IPS-NIHi7 (cell line): ENCODE measurements at regions not wholly inside any gene's neighbourhood (a gene's known extent, or its start where the extent isn't known, plus 50 kb on each side); places are given as distances from the start of the nearest gene placed in this dataset.
"Not testable (repeated sequence)": the region's sequence is repeated elsewhere in the genome, so short reads cannot be mapped to it uniquely, and the experiment has no call there.

ENCODE experiments used
- DNase-seq: peaks from one replicate; pipeline ENCODE4 v3.0.0; 2012; ENCODE audit warnings: mixed read lengths; ENCODE audit errors: extremely low spot score

DNA sequence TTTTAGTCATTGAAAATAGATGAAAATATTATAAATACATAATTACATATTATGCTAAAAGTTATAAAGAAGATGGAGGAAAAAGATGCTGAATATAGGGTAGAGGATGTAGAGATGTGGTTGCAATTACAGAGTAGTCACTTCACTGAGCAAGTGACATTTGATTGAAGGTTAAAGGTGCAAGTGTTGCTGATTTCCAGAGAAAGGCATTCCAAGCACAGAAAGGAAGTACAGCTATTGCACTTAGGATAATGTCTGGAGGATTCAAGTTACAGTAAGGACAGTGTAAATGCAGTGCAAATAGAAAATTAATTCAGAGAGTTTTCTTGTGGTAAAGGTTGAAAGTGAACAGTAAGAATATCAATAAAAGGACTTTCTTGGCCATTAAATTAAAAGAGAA is 1721.8 kb downstream of the PCDH9 start:
- no peak for DNase-seq

DNA sequence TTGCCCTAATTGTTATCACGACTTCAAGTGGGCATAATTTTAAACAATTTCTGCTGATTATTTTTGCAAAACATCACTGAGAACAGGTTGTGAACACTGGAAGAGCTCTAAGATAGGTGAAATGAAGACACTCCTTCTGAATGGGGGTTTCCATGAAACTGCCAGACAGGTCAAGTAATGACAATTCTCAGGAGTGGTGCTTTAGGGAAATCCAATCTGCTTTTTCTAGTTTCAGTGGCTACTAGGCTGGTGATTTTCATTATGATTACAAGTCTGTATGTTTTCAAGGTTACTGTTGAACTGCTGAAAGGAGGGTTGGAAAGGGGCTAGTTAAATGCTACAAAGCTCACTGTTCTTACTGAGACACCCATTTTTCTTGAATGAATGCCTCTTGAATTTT is 1724.2 kb downstream of the PCDH9 start:
- DNase-seq: no peak

DNA sequence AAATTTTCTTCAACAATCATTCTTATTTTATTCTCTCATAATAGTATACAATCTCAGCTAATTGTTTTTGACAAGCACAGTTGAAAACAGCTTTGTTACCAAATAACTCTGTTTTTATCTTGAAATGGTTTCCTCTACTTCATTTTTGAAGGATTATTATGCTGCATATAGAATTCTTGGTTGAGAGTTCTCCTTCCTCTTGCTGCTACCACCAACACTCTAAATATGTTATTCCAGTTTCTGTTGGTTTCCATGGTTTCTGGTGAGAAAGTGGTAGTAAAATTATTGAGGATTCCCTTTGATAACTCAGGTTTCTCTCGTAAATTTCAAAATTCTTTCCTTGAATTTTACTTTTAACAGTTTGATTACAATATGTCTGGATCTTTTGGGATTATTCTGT is 1725.9 kb downstream of the PCDH9 start:
- DNase-seq: no peak

DNA sequence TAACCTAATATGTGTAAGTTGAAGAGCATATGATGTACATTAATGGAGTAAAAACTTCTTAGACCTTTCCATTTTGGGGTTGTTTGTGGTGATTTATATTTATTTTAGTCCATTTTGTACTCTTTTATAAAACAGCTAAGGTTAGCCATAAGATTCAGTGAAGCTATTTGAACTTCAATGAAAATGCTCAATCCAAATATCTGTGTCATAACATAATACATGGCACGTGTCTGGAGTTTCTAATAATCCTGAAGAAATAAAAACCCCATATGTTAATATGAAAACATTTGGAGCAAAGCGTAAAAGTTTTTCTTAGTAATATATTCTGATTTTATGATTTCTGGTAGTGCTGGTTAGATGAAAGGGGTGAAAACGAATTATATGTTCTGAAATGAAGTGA is 1729.7 kb downstream of the PCDH9 start:
- no peak for DNase-seq

DNA sequence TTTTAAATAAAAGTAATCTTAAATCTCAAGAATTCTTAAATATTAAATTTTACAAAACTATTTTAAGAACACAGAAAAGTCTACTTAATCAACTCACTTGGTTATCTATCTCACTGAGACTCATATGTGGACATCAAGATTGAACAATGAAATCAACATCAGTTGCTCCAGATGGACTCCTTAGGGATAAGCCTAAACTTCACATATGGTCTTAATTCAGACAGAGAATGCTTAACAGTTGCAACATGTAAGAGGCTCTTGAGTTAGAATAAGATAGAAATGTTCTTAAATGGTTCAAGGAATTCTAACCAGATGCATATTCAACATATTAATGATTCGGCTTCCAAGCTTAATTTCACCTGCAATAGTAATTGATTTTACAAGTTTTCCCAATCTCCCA is 1730.9 kb downstream of the PCDH9 start:
- no peak for DNase-seq

DNA sequence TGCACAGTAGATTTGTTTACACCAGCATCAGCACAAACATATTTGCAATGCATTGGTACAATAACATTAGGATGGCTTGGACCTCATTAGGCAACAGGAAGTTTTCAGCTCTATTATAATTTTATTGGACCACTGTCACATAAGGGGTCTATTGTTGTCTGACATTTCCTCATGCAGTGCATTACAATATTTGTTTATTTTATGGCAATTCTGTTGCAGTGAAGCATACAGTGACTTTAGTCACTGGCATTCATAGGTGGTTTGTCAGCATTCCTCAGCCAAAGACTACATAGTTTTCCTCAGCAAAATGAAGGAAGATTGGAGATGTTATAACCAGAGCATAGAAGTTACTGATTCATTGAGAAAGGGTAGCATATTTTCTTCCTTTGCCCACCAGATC is 1732.9 kb downstream of the PCDH9 start:
- DNase-seq: no peak

DNA sequence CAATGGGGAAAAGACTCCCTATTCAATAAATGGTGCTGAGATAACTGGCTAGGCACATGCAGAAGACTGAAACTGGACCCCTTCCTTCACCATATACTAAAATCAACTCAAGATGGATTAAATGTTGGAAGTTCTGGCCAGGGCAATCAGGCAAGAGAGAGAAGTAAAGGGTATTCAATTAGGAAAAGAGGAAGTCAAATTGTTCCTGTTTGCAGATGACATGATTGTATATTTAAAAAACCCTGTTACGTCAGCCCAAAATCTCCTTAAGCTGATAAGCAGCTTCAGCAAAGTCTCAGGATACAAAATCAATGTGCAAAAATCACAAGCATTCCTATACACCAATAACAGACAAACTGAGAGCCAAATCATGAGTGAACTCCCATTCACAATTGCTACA is 1739.4 kb downstream of the PCDH9 start:
- DNase-seq: not testable (repeated sequence)

DNA sequence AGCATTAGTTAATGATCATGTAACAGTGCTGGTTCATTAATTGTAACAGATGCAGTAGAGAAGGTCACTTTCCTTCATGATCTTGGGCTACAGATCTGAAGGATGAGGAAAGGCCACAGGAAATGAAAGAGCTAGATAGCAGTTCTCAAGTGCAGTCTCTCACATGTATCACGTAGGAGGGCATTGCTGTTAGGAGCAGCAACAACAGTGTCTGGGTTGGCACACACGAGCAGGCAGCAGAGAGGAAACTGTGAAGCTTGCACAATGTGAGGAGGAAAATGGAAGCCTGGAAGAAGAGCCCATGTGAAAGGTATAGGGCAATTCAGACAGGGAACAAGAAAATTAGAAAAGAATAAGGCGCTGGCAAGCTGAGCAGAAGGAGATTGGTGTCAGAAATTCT is 1741.5 kb downstream of the PCDH9 start:
- DNase-seq: no peak

DNA sequence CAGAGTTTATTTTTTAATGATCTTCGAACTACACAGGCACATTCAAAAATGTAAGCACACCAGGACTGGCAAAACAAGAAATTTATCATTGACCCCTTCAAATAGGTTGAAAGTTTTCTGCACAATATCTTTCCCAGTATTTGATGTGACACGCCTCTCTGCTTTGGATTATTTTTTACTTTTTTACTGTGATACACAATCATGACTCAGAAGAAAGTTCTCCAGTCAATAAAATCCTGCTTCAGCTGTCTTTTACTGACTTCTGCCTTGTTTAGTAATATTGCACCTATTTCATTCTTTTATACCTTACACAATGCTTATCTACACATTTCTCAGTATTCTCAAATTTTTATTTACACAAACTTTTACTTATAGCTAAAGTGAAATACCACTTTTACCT is 1750.4 kb downstream of the PCDH9 start:
- no peak for DNase-seq

DNA sequence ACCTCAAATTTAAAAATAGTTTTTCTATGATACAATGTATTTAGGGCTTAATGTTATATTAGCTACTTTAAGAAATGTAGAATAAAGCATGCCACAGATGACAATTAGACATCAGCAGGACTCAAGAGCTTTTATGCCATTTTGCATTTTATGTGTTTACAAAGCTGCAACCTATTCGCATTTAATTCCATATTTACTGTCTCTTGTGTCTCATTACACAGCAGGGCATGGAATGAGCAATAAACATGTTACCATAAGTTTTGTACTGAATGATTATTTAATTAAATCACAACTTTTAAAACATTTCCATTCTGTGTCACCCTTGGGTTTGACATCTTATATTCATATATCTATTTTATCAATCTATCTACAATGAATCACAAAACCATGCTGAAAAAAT is 1756.9 kb downstream of the PCDH9 start:
- no peak for DNase-seq

DNA sequence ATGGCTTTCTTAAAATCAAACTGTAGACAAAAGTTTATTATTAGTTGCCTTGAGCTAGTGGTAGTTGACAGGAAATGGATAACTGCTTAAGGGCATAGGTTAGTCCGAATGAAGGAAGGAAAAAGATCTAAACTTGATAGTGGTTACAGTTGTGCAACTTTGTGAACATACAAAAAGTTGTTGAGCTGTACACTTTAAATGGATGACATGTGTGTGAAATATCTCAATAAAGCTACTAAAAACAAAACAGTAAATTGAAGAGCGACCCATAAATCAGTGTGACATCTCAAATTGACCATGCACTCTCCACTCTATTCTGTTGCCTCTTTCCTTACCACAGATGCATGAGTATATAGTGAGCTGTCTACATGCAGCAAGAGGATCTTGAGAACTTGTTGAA is 1757.8 kb downstream of the PCDH9 start:
- no peak for DNase-seq

DNA sequence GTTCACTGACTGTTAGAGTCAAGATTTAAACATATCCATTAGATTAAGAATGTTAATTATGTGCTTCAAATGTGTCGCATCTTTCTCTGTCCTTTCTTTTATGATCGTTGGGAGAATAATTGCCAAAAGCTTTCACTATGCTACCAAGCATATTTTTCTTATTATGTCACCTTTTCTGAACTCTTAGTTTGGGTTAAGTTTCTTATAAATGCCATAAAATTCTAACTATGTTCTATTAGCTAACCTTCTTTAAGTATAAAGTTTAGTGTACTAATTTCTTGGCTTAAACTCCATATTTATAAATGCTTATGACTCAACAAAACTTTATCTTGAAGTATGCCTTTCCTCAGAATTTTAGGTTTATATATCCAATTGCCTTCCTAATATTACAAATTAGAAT is 1759.4 kb downstream of the PCDH9 start:
- DNase-seq: no peak

DNA sequence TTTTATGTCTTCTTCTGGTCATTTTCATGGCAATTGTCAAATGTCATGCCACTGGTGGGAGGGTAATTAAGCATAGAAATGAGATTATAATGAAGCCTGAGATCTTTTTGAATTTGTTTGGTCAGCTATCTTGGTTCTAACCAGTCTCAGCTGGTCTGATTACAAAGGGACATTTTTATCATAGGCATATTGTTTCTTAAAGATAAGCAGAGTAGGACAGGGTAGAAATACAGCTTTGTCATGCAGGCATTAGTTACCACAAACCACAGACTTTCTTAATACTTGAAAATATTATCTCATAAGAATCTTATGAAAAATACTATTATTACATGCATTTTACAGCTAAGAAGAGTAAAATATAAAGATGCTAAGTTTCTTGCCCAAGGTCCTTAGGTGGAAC is 1761.5 kb downstream of the PCDH9 start:
- no peak for DNase-seq

DNA sequence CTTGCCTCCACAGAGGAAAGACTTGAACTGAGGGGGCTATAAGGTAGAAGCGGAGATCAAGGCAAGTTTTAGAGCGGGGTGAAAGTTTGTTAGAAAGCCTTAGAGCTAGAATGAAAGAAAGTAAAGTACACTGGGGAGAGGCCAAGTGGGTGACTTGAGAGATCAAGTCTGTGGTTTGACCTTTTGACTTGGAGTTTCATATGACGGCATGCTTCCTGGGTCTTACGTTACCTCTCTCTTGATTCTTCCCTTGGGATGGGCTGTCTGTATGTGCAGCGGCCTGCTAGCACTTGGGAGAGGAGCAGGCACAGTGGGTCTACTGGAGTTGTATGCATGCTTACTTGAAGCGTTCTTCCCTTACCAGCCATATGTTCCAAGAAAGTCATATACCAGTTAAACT is 1768.5 kb downstream of the PCDH9 start:
- DNase-seq: no peak

DNA sequence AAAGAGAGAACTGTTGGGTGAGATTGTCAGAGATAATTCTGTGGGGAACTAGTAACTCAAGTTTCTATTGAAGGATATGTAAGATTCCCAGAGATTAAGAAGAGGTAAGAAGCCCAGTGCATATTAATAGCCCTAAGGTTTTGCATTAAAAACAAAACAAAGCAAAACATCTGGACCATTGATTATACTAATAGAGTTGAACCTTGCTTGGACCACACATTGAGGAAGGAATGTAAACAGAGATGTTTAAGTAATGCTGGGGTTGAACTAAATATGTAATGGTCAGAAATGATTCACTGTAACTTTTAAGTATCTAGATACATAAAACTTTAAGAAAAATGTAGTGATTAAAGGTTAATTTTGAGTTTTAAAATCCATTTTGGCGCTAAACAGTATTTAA is 1770.0 kb downstream of the PCDH9 start:
- DNase-seq: no peak

DNA sequence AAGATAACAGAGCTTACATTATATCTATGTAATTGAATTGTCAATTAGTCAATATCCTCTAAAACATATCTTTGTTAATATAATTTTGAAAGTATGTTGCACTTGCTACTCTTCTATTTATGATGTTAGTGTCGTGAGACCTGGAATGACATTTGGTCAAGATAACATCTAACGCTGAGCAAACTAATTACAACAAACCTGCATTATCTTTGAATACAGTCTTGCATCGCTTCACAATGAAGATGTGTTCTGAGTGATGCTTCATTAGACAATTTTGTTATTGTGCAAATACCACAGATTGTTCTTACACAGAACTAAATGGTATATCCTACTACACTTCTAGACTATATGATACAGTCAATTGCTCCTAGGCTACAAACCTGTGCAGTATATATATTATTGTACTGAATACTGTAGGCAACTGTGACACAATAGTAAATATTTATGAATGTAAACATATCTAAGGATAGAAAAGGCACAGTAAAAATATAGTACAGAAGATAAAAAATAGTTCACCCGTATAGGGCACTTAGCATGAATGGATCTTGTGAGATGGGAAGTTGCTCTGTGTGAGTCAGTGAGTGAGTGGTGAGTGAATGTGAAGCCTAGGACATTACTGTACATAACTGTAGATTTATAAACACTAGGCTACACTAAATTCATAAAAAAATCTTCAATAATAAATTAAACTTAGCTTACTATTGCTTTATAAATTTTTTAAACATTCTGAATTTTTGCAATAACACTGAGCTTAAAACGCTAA is 1773.8 kb downstream of the PCDH9 start:
- DNase-seq: no peak

DNA sequence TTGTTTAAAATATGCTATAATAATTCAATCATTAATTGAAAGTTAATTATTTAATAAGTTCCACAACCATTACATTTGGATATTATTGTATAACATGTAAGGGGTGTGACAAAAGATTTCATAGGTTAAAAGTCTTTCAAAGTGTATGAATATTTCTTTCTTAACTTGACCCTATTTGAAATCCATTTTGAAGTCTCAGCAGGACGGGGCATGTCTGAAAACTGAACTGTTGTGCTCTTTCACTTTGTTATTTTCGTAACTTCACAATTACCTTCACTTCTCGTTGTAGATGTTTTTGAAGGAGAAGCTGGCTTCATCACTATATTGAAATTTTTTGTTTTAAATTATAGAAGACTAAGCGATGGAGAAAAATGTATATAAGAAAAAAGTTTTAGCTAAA is 1775.7 kb downstream of the PCDH9 start:
- DNase-seq: no peak

DNA sequence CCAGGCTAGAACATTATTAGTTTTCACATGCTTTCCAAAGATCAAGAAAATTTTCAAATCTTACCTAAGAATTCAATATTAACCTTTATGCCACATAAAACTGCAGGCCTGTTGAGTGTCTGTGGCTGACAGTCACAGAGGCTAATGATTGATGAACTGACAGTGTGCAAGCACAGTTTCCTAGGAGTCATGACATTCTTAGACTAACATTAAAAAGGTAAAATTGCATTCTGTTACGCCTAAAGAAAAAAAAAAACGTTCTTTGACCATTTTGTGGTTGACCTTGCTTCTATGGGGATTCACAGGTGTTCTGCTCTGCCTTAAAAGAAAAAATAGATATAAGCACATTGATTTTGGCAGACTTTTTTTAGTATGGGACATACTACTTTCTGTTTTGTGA is 1776.2 kb downstream of the PCDH9 start:
- no peak for DNase-seq

DNA sequence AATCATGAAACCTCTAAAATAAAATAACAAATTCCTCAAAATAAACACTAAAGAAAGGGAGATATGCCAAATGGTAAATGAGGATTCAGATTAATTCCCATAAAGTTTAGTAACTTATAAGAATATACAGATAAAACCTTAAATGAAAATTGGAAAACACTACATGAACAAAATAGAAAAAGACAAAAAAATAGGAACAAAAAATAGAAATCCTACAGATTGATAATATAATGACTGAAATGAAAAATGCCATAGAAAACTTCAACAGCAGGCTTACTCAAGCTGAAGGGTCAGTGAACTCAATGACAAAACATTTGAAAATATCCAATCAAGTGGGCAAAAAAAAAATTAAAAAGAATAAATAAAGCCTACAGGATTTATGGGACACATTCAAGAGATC is 1784.8 kb downstream of the PCDH9 start:
- no peak for DNase-seq

DNA sequence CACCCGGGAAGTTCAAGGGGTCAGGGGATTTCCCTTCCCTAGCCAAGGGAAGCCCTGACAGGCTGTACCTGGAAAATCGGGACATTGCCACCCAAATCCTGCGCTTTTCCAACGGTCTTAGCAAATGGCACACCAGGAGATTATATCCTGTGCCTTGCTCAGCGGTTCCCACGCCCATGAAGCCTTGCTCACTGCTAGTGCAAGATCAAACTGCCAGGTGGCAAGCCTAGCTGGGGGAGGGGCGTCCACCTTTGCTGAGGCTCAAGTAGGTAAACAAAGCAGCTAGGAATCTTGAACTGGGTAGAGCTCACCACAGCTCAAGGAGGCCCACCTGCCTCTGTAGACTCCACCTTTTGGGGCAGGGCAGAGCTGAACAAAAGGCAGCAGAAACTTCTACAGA is 1794.5 kb downstream of the PCDH9 start:
- no peak for DNase-seq

DNA sequence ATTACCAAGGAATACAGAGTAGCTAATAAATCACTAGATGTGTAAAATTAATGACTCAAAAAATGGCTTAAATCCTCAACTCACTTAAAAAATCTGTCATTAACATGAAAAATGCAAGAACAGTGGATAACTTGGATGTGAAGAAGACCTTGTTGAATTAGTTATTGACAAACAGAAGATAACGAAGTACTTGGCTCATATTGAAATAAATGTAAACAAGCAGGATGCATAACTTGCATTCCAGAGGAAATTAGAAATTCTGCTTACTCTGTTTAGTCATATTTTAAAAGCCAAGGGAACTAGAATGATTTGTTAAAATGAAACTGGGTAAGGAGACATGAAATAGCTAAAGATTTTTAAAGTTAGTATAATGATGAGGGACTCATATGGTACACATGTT is 1812.2 kb downstream of the PCDH9 start:
- no peak for DNase-seq

DNA sequence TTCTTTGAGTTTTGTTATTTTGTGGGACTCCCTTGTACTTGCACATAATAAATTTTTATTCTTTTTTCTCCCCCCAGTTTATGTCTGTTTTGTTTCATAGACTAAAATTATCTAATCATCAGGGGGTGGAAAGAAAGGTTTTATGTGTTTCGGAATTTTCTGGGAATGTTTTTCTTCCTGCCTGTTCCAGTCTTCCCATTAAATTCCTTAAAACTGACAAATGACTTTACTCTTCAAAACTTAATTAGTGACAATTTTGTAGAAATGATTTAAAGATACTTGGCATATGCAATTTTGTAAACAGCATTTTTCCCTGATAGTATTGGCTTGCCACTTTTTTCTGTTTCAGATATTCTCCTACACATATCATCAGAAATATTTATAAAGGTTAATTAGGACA is 1813.4 kb downstream of the PCDH9 start:
- DNase-seq: no peak

DNA sequence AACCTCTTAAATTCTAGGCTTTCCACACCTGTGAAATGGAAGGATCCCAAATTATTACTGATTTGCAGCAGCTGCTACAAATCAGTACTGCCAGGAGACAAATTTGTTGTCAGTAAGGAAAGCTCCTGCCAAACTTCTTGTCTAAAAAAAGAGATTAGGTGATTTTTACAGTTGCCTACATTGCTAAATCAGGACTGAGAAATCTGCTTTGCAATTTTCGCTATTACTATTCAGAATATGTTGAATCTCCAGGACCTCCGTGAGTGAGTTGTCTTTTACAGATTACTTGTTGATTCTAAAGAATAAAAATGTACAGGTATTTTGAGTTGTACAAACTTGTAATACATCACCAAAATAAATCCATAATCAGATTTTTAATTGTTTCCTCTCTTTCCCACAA is 1815.9 kb downstream of the PCDH9 start:
- no peak for DNase-seq

DNA sequence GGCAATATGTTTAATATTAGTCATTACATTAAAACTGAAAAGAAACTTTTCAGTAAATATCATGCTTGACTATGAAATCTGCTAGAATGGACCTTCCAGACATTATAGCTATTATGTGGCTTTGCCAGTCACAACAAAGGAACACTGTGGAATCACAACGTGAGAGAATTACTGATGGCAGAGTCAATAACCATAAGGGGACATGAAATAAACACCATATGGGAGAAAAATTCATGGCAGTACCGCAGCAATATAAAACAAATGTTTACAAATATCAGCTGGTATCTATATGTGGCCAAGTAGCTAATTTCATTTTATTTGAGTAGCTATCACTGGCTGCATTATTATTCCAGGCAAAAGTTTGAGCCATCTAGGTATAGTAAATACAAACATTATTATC is 1818.6 kb downstream of the PCDH9 start:
- no peak for DNase-seq
